Vagina (tissue), 2 donors: ENCODE measurements at regions not wholly inside any gene's neighbourhood (a gene's known extent, or its start where the extent isn't known, plus 50 kb on each side); places are given as distances from the start of the nearest gene placed in this dataset.

Experiments used
- DNase-seq, 2 donors: peaks; one replicate each; pipeline ENCODE4 v3.0.0-alpha.2; 2017; ENCODE audit errors: extremely low spot score in 2 of 2
- H3K27ac ChIP-seq: fragments of 200-600 bp; sonication (generic); one replicate; pipeline ENCODE4 v1.5.1; 2019
- H3K27me3 ChIP-seq: fragments of 200-600 bp; sonication (generic); one replicate; pipeline ENCODE4 v1.5.1; 2019
- H3K36me3 ChIP-seq, 2 donors: fragments of 200-600 bp; sonication (generic); one replicate each; pipeline ENCODE4 v1.5.1; 2017 to 2019
- H3K4me1 ChIP-seq: fragments of 200-600 bp; sonication (generic); one replicate; pipeline ENCODE4 v1.5.1; 2019
- H3K4me3 ChIP-seq, 2 donors: fragments of 200-600 bp; sonication (generic); 1 replicate in 1 of 2; 2 replicates in 1 of 2; pipeline ENCODE4 v1.5.1; 2016 to 2019
- H3K9me3 ChIP-seq: fragments of 200-600 bp; sonication (generic); one replicate; pipeline ENCODE4 v1.5.1; 2019
- CTCF ChIP-seq, 3 experiments: fragments of 450-650 bp in 2 of 3; fragments of 200-600 bp in 1 of 3; sonication (generic) in 1 of 3; IDR thresholded peaks; one replicate each; pipeline ENCODE4 v1.5.1; 2017 to 2019; ENCODE audit warnings: antibody characterized with exemption in 3 of 3, mild to moderate bottlenecking in 2 of 3, moderate library complexity in 2 of 3
- POLR2A ChIP-seq, 2 donors: fragments of 450-650 bp; IDR thresholded peaks; one replicate each; pipeline ENCODE4 v1.6.1; 2017; ENCODE audit warnings: antibody characterized with exemption in 2 of 2, mild to moderate bottlenecking in 2 of 2, moderate library complexity in 2 of 2
- POLR2AphosphoS5 ChIP-seq, 2 donors: sonication (generic); formaldehyde crosslinking; IDR thresholded peaks; one replicate each; pipeline ENCODE4 v1.9.0; 2017; ENCODE audit warnings: antibody characterized with exemption in 2 of 2, mild to moderate bottlenecking in 2 of 2, low read depth in 1 of 2; ENCODE audit not compliant: insufficient read depth in 1 of 2
- intact Hi-C: fragments of 100-400 bp; cut with DNase I; formaldehyde crosslinking; loops from one replicate; pipeline ENCODE4 v1.15.1; 2023

GRCh38 chr22:46038174-46038487 lies 61.2 kb upstream of the WNT7B start:
- Histone ChIP-seq H3K4me3 (no peak overlapping the region), H3K9me3 (no peaks in the 10 kb centered on the region), H3K27me3 (no peaks in the 10 kb centered on the region), H3K36me3 (no peaks in the 10 kb centered on the region), H3K4me1 (peaks cover 58% of the 10 kb centered on the region), H3K27ac (peak overlapping the region; percentile 65)
- DNase-seq: no peak
- TF ChIP-seq POLR2A (IDR thresholded peaks at IDR 0.05) (no peak), POLR2AphosphoS5 (IDR thresholded peaks at IDR 0.05; ENCODE audit: insufficient read depth in 1 of 2, low read depth in 1 of 2) (no peak), CTCF (IDR thresholded peaks at IDR 0.05) (no peak)
- intact Hi-C loops: no loop called here

GRCh38 chr22:46038516-46039430 lies 61.8 kb upstream of the WNT7B start:
- DNase-seq: no peak
- Histone ChIP-seq H3K36me3 (no peaks in the 10 kb centered on the region), H3K4me1 (peaks cover 64% of the 10 kb centered on the region), H3K4me3 (no peak overlapping the region), H3K27me3 (no peaks in the 10 kb centered on the region), H3K27ac (peak overlapping the region; percentile 65), H3K9me3 (no peaks in the 10 kb centered on the region)
- TF ChIP-seq POLR2AphosphoS5 (IDR thresholded peaks at IDR 0.05; ENCODE audit: insufficient read depth in 1 of 2, low read depth in 1 of 2): no peak
- TF ChIP-seq POLR2A (IDR thresholded peaks at IDR 0.05): no peak
- no peak for TF ChIP-seq CTCF (IDR thresholded peaks at IDR 0.05)
- intact Hi-C loops: no loop called here

GRCh38 chr22:46039535-46039934 lies 62.6 kb upstream of the WNT7B start:
- intact Hi-C loops: no loop called here
- H3K4me1 ChIP-seq: peaks cover 70% of the 10 kb centered on the region
- H3K4me3 ChIP-seq: no peak overlapping the region
- DNase-seq: no peak
- no peaks in the 10 kb centered on the region for H3K36me3 ChIP-seq
- H3K27me3 ChIP-seq: no peaks in the 10 kb centered on the region
- H3K27ac ChIP-seq: peak overlapping the region; percentile 65
- TF ChIP-seq POLR2AphosphoS5 (IDR thresholded peaks at IDR 0.05; ENCODE audit: insufficient read depth in 1 of 2, low read depth in 1 of 2) (no peak), CTCF (IDR thresholded peaks at IDR 0.05) (no peak), POLR2A (IDR thresholded peaks at IDR 0.05) (no peak)
- no peaks in the 10 kb centered on the region for H3K9me3 ChIP-seq

- Histone ChIP-seq H3K27ac (peak overlapping the region; percentile 100), H3K36me3 (no peaks in the 10 kb centered on the region), H3K27me3 (no peaks in the 10 kb centered on the region), H3K4me1 (peaks cover 69% of the 10 kb centered on the region), H3K4me3 (no peak overlapping the region), H3K9me3 (no peaks in the 10 kb centered on the region)
- intact Hi-C loops: no loop called here
- no peak for DNase-seq
- peak in 1 of 2 donors; percentile 20 for TF ChIP-seq POLR2AphosphoS5 (IDR thresholded peaks at IDR 0.05; ENCODE audit: insufficient read depth in 1 of 2, low read depth in 1 of 2)
- no peak for TF ChIP-seq CTCF (IDR thresholded peaks at IDR 0.05)
- no peak for TF ChIP-seq POLR2A (IDR thresholded peaks at IDR 0.05)
These were observed 63.8 kb upstream of the WNT7B start for GRCh38 chr22:46040471-46041465.
